ENCODE measurements at regions not wholly inside any gene's neighbourhood (a gene's known extent, or its start where the extent isn't known, plus 50 kb on each side); places are given as distances from the start of the nearest gene placed in this dataset.

GRCh38 chr5:51746023-51746422 is 362.8 kb downstream of the ISL1 start:
- TF ChIP-seq CTCF (conservative IDR thresholded peaks at IDR 0.05; ENCODE audit: low read length) (no peak), EZH2phosphoT487 (IDR thresholded peaks at IDR 0.05; ENCODE audit: borderline replicate concordance) (no peak)

Data from Loucy (cell line).